Activated T-helper 2 cell treated with anti-CD3 and anti-CD28 coated beads, Interferon-gamma antibody, Interleukin-2, Interleukin-4, amounts not matched to agents 10 μg/mL and 5 μg/mL and 100 μg/mL, durations not matched to agents 14 hours and 24 hours and 36 hours (primary cell): ENCODE measurements at regions not wholly inside any gene's neighbourhood (a gene's known extent, or its start where the extent isn't known, plus 50 kb on each side); places are given as distances from the start of the nearest gene placed in this dataset.

Source experiments
- DNase-seq: peaks from one replicate; pipeline ENCODE4 v3.0.0; 2021; ENCODE audit warnings: low spot score
- H3K27ac Mint-ChIP-seq: one replicate; pipeline ENCODE4 v1.8.0; 2021; ENCODE audit warnings: mixed read lengths
- H3K27me3 Mint-ChIP-seq: one replicate; pipeline ENCODE4 v1.8.0; 2021; ENCODE audit warnings: low read depth, mixed read lengths
- H3K36me3 Mint-ChIP-seq: one replicate; pipeline ENCODE4 v1.8.0; 2021; ENCODE audit warnings: low read depth, mixed read lengths
- H3K4me1 Mint-ChIP-seq: one replicate; pipeline ENCODE4 v1.8.0; 2021; ENCODE audit warnings: low read depth, mixed read lengths
- H3K4me3 Mint-ChIP-seq: one replicate; pipeline ENCODE4 v1.8.0; 2021; ENCODE audit warnings: low read depth, mild to moderate bottlenecking, moderate library complexity, mixed read lengths
- H3K9me3 Mint-ChIP-seq: one replicate; pipeline ENCODE4 v1.8.0; 2021; ENCODE audit warnings: mixed read lengths
- intact Hi-C: fragments of 100-400 bp; cut with micrococcal nuclease; formaldehyde crosslinking; loops from one replicate; pipeline ENCODE4 v1.15.1; 2023

- intact Hi-C loops = no loop called here
- no peak overlapping the region for H3K4me3 Mint-ChIP-seq
- H3K4me1 Mint-ChIP-seq = no peaks in the 10 kb centered on the region
- DNase-seq = no peak
- no peaks in the 10 kb centered on the region for H3K27me3 Mint-ChIP-seq
- no peak overlapping the region for H3K27ac Mint-ChIP-seq
- H3K36me3 Mint-ChIP-seq = no peaks in the 10 kb centered on the region
- peaks cover 4% of the 10 kb centered on the region for H3K9me3 Mint-ChIP-seq
Measured at GRCh38 chr9:73847536-73847935, 649.6 kb upstream of the RORB start.

GRCh38 chr9:73853549-73853948 lies 643.6 kb upstream of the RORB start:
- no peaks in the 10 kb centered on the region for H3K4me1 Mint-ChIP-seq

GRCh38 chr9:73855206-73855605 lies 641.9 kb upstream of the RORB start:
- Mint-ChIP-seq H3K4me1 (no peaks in the 10 kb centered on the region), H3K36me3 (no peaks in the 10 kb centered on the region), H3K9me3 (no peaks in the 10 kb centered on the region), H3K27me3 (no peaks in the 10 kb centered on the region), H3K27ac (no peak overlapping the region), H3K4me3 (no peak overlapping the region)
- no peak for DNase-seq
- intact Hi-C loops = no loop called here

More at GRCh38 chr9:73853549-73853948, 643.6 kb upstream of the RORB start:
- intact Hi-C loops = no loop called here
- Mint-ChIP-seq H3K36me3 (no peaks in the 10 kb centered on the region), H3K9me3 (no peaks in the 10 kb centered on the region), H3K27ac (no peak overlapping the region), H3K27me3 (no peaks in the 10 kb centered on the region), H3K4me3 (no peak overlapping the region)
- DNase-seq = no peak

- Mint-ChIP-seq H3K36me3 (no peaks in the 10 kb centered on the region), H3K9me3 (no peaks in the 10 kb centered on the region), H3K27ac (no peak overlapping the region), H3K27me3 (no peaks in the 10 kb centered on the region), H3K4me3 (no peak overlapping the region), H3K4me1 (peaks cover 2% of the 10 kb centered on the region)
- intact Hi-C loops = no loop called here
- no peak for DNase-seq
Measured at GRCh38 chr9:73863924-73864323, 633.2 kb upstream of the RORB start.

GRCh38 chr9:73866451-73866850 lies 630.7 kb upstream of the RORB start:
- no peak overlapping the region for H3K27ac Mint-ChIP-seq
- no peaks in the 10 kb centered on the region for H3K9me3 Mint-ChIP-seq
- H3K4me1 Mint-ChIP-seq = peaks cover 7% of the 10 kb centered on the region
- intact Hi-C loops = no loop called here
- H3K27me3 Mint-ChIP-seq = no peaks in the 10 kb centered on the region
- H3K4me3 Mint-ChIP-seq = no peak overlapping the region
- no peaks in the 10 kb centered on the region for H3K36me3 Mint-ChIP-seq
- DNase-seq = no peak

- DNase-seq = peak; percentile 22
- H3K27me3 Mint-ChIP-seq = no peaks in the 10 kb centered on the region
- H3K4me3 Mint-ChIP-seq = no peak overlapping the region
- H3K27ac Mint-ChIP-seq = no peak overlapping the region
- peaks cover 9% of the 10 kb centered on the region for H3K4me1 Mint-ChIP-seq
- no peaks in the 10 kb centered on the region for H3K9me3 Mint-ChIP-seq
- intact Hi-C loops = no loop called here
- no peaks in the 10 kb centered on the region for H3K36me3 Mint-ChIP-seq
Measured at GRCh38 chr9:73869264-73869663, 627.9 kb upstream of the RORB start.

GRCh38 chr9:73871636-73872035 lies 625.5 kb upstream of the RORB start:
- Mint-ChIP-seq H3K27ac (no peak overlapping the region), H3K4me1 (peaks cover 9% of the 10 kb centered on the region), H3K27me3 (no peaks in the 10 kb centered on the region), H3K36me3 (no peaks in the 10 kb centered on the region), H3K4me3 (no peak overlapping the region), H3K9me3 (no peaks in the 10 kb centered on the region)
- DNase-seq = no peak
- intact Hi-C loops = no loop called here

- Mint-ChIP-seq H3K4me3 (no peak overlapping the region), H3K4me1 (peaks cover 9% of the 10 kb centered on the region)
- intact Hi-C loops = no loop called here
Measured at GRCh38 chr9:73872701-73873100, 624.4 kb upstream of the RORB start.

GRCh38 chr9:73880101-73880500 lies 617.0 kb upstream of the RORB start:
- DNase-seq = no peak
- no peaks in the 10 kb centered on the region for H3K4me1 Mint-ChIP-seq
- H3K36me3 Mint-ChIP-seq = no peaks in the 10 kb centered on the region
- no peaks in the 10 kb centered on the region for H3K27me3 Mint-ChIP-seq
- H3K9me3 Mint-ChIP-seq = no peaks in the 10 kb centered on the region
- intact Hi-C loops = no loop called here
- no peak overlapping the region for H3K27ac Mint-ChIP-seq
- H3K4me3 Mint-ChIP-seq = no peak overlapping the region

More at GRCh38 chr9:73872701-73873100, 624.4 kb upstream of the RORB start:
- Mint-ChIP-seq H3K27me3 (no peaks in the 10 kb centered on the region), H3K36me3 (no peaks in the 10 kb centered on the region), H3K9me3 (no peaks in the 10 kb centered on the region), H3K27ac (no peak overlapping the region)
- no peak for DNase-seq

GRCh38 chr9:73889023-73889422 lies 608.1 kb upstream of the RORB start:
- Mint-ChIP-seq H3K36me3 (no peaks in the 10 kb centered on the region), H3K9me3 (peaks cover 15% of the 10 kb centered on the region), H3K4me3 (no peak overlapping the region), H3K27ac (no peak overlapping the region), H3K27me3 (no peaks in the 10 kb centered on the region), H3K4me1 (no peaks in the 10 kb centered on the region)
- no peak for DNase-seq
- intact Hi-C loops = no loop called here

GRCh38 chr9:73890685-73891277 lies 606.4 kb upstream of the RORB start:
- no peak overlapping the region for H3K4me3 Mint-ChIP-seq
- no peaks in the 10 kb centered on the region for H3K4me1 Mint-ChIP-seq
- H3K27ac Mint-ChIP-seq = no peak overlapping the region
- peaks cover 9% of the 10 kb centered on the region for H3K9me3 Mint-ChIP-seq
- H3K36me3 Mint-ChIP-seq = no peaks in the 10 kb centered on the region
- no peak for DNase-seq
- H3K27me3 Mint-ChIP-seq = no peaks in the 10 kb centered on the region
- intact Hi-C loops = no loop called here

GRCh38 chr9:73892335-73892734 lies 604.8 kb upstream of the RORB start:
- Mint-ChIP-seq H3K9me3 (peaks cover 4% of the 10 kb centered on the region), H3K27me3 (no peaks in the 10 kb centered on the region), H3K27ac (no peak overlapping the region), H3K4me1 (no peaks in the 10 kb centered on the region), H3K4me3 (no peak overlapping the region), H3K36me3 (no peaks in the 10 kb centered on the region)
- intact Hi-C loops = no loop called here
- no peak for DNase-seq

GRCh38 chr9:73893230-73893629 lies 603.9 kb upstream of the RORB start:
- H3K9me3 Mint-ChIP-seq = peaks cover 6% of the 10 kb centered on the region
- no peaks in the 10 kb centered on the region for H3K4me1 Mint-ChIP-seq
- no peak overlapping the region for H3K4me3 Mint-ChIP-seq
- no peaks in the 10 kb centered on the region for H3K27me3 Mint-ChIP-seq
- no peaks in the 10 kb centered on the region for H3K36me3 Mint-ChIP-seq
- intact Hi-C loops = no loop called here
- no peak for DNase-seq
- no peak overlapping the region for H3K27ac Mint-ChIP-seq

GRCh38 chr9:73896061-73896460 lies 601.1 kb upstream of the RORB start:
- no peaks in the 10 kb centered on the region for H3K27me3 Mint-ChIP-seq
- H3K4me1 Mint-ChIP-seq = no peaks in the 10 kb centered on the region
- H3K4me3 Mint-ChIP-seq = no peak overlapping the region
- H3K36me3 Mint-ChIP-seq = no peaks in the 10 kb centered on the region
- intact Hi-C loops = no loop called here
- H3K9me3 Mint-ChIP-seq = peaks cover 9% of the 10 kb centered on the region
- H3K27ac Mint-ChIP-seq = no peak overlapping the region
- DNase-seq = no peak
